GM19239 (cell line): ENCODE measurements at regions not wholly inside any gene's neighbourhood (a gene's known extent, or its start where the extent isn't known, plus 50 kb on each side); places are given as distances from the start of the nearest gene placed in this dataset.

Experiments
- DNase-seq: peaks from one replicate; pipeline ENCODE4 v3.0.0; 2011; ENCODE audit warnings: low spot score; ENCODE audit not compliant: insufficient read length
- FAIRE-seq: peaks from 2 replicates; lab custom pipeline; 2011; peaks lifted over from hg19 to GRCh38; lab: Jason Lieb, UNC

GRCh38 chrX:106331606-106332005, 163.5 kb downstream of the PWWP3B start:
- FAIRE-seq (no peak), DNase-seq (no peak)

GRCh38 chrX:106341823-106342222, 173.7 kb downstream of the PWWP3B start:
- FAIRE-seq = no peak
- DNase-seq = no peak

GRCh38 chrX:106356580-106356979, 188.5 kb downstream of the PWWP3B start:
- DNase-seq (no peak), FAIRE-seq (no peak)

GRCh38 chrX:106363214-106363613, 195.1 kb downstream of the PWWP3B start:
- DNase-seq = no peak
- no peak for FAIRE-seq

- DNase-seq = no peak
- FAIRE-seq = peak; percentile 33
These were observed 210.5 kb downstream of the PWWP3B start for GRCh38 chrX:106378616-106379015.

GRCh38 chrX:106391284-106391911, 220.4 kb upstream of the RADX start:
- FAIRE-seq (no peak), DNase-seq (no peak)

- FAIRE-seq (no peak), DNase-seq (no peak)
These were observed 219.4 kb upstream of the RADX start for GRCh38 chrX:106392346-106392745.

- no peak for FAIRE-seq
- DNase-seq = no peak
These were observed 213.8 kb upstream of the RADX start for GRCh38 chrX:106397788-106398538.

- DNase-seq (no peak), FAIRE-seq (no peak)
These were observed 209.7 kb upstream of the RADX start for GRCh38 chrX:106401965-106402559.

GRCh38 chrX:106404512-106404911, 207.3 kb upstream of the RADX start:
- FAIRE-seq (no peak), DNase-seq (no peak)

GRCh38 chrX:106415276-106415895, 196.4 kb upstream of the RADX start:
- FAIRE-seq (no peak), DNase-seq (peak; percentile 1)

- FAIRE-seq = no peak
- DNase-seq = no peak
These were observed 175.1 kb upstream of the RADX start for GRCh38 chrX:106436691-106437090.

GRCh38 chrX:106437407-106437806, 174.4 kb upstream of the RADX start:
- no peak for DNase-seq
- FAIRE-seq = no peak

GRCh38 chrX:106450405-106450804, 161.4 kb upstream of the RADX start:
- DNase-seq (no peak), FAIRE-seq (no peak)

- no peak for FAIRE-seq
- no peak for DNase-seq
These were observed 159.8 kb upstream of the RADX start for GRCh38 chrX:106451933-106452332.

GRCh38 chrX:106454991-106455390, 156.8 kb upstream of the RADX start:
- FAIRE-seq (no peak), DNase-seq (no peak)

GRCh38 chrX:106457802-106458201, 154.0 kb upstream of the RADX start:
- FAIRE-seq = peak; percentile 39

GRCh38 chrX:106467422-106467821, 144.4 kb upstream of the RADX start:
- FAIRE-seq (no peak), DNase-seq (no peak)

More at GRCh38 chrX:106457802-106458201, 154.0 kb upstream of the RADX start:
- DNase-seq = no peak

GRCh38 chrX:106467943-106468342, 143.8 kb upstream of the RADX start:
- no peak for FAIRE-seq
- no peak for DNase-seq

- FAIRE-seq (no peak), DNase-seq (no peak)
These were observed 143.3 kb upstream of the RADX start for GRCh38 chrX:106468433-106468832.

GRCh38 chrX:106479920-106480319, 131.9 kb upstream of the RADX start:
- FAIRE-seq = no peak
- DNase-seq = no peak
